GM21390 (cell line): ENCODE measurements at regions not wholly inside any gene's neighbourhood (a gene's known extent, or its start where the extent isn't known, plus 50 kb on each side); places are given as distances from the start of the nearest gene placed in this dataset.
"Not testable (repeated sequence)": the region's sequence is repeated elsewhere in the genome, so short reads cannot be mapped to it uniquely, and the experiment has no call there.

Source experiments
- ATAC-seq: cut with Tn5 transposase; IDR thresholded peaks from one replicate; pipeline ENCODE4 v1.9.1; 2021; ENCODE audit not compliant: unreplicated experiment

DNA sequence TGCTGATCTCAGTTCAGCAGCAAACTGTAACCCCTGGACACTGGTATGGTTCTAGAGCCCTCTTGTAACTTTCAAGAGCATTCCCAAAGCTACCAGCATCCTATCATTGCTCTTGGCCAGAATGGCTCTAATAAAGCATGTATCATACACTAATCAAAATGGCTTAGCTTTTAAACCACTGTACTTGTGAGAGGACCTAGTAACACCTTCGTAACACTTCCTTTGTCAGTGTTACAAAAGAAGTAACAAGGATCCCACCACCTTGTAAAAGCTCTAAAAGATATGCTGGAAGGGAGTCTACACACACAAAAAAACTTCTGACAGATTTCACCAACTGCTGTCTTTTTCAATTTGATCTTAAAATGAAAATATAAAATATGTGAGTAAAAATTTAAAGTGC, 144.7 kb downstream of the ALOX5 start:
- no peak for ATAC-seq

GRCh38 chr10:45515630-45516029, 141.6 kb downstream of the ALOX5 start:
- ATAC-seq, result no peak

DNA sequence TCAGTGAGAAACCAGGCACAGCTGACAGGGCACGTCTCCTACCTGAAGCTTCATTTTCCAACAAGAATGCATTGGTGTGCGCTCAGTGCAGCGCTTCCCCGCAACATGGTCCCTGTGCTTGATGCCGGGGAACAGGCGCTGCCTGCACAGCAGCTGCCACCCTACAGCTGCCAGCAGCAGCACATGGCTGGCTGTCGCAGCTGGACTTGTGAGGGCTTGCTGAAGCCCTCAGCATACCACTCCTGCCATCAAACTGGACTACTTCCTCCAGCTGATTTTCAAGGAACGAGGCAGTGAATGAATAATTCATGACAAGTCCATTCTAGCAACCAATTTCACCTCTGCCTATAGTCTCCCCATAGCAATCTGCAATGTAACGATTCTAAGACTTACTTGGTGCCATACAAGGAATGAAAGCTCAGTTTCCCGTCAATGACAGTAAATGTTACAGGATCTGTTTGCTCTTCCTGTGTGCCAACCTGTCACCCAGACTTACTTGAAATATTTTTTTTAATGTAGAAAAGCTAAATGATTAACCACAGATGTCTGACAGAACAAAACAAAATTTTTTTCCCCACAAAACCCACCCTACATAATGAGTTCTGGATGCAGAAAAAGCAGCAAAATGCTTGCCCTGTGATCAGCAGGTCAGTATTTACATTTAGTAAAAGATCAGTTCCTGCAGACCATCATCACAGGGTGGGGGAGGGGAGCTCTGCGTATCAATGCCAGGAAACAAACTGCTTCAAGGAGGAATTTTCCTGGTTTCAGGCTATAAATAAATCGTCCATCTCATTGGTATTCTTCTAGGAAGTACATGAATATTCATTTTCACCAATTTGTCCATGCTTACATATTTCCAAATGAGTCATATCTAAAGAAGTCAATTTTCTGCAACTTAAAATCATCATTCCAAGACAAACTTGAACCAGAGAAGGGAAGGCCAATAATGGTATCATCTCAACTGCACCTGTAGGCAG, 140.6 kb downstream of the ALOX5 start:
- no peak for ATAC-seq

DNA sequence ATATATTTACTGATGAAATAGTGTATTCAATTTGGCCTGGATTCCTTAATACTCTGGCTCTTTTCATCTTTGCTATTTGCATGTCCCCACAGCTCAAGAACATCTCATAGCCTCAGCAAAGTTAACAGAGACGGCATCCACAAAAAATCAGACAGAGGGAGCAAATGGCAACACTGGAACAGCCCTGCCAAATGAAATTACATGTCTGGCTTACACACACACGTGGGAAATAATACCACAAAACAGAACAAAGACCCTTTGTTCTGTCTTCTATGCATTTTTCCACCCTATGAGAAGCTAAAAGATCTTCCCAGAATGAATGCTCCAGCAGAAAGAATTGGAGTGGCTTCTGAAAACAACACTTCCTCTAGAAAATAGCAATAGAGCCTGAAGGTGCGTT, 139.5 kb downstream of the ALOX5 start:
- ATAC-seq, result no peak

- not testable (repeated sequence) for ATAC-seq
These were observed 137.9 kb downstream of the ALOX5 start for GRCh38 chr10:45511926-45512325.

DNA sequence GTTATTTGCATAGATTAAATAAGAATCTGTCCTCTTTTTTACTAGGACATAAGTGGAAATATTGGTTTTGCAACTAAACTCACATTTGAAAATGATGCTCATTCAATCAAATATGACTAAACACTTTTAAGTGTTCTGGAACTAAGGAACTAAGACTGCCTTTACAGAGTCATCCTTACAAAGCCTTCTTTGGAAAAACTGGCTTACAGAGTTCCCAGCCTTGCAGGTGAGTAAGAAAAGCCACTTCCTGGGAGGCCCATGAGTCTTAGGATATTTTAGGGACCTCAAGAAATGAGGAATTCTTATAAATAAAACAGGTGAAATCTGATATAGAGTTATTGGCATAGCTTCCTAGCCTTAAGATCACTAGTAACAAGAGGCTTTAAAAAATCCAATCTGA, 135.5 kb downstream of the ALOX5 start:
- ATAC-seq, result no peak

DNA sequence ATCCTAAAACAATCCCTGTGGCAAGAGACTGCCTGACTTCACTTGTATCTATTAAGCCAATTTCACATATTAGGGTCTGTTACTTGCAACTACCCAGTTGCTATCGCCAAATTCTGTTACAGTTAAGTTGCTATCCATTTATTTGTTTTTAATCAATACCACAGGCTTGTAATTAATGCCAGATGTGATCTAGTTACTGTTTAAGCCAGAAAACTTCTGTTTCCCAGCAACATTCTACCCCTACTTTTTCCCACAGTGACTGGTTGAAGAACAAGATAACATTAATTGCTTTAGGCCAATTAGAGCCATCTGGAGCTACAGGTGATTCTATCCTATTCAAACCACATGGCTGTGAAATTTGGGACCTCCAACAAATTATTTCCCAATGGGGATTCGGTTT, 131.3 kb downstream of the ALOX5 start:
- ATAC-seq, result no peak

- ATAC-seq, result no peak
These were observed 128.4 kb downstream of the ALOX5 start for GRCh38 chr10:45502458-45502857.

DNA sequence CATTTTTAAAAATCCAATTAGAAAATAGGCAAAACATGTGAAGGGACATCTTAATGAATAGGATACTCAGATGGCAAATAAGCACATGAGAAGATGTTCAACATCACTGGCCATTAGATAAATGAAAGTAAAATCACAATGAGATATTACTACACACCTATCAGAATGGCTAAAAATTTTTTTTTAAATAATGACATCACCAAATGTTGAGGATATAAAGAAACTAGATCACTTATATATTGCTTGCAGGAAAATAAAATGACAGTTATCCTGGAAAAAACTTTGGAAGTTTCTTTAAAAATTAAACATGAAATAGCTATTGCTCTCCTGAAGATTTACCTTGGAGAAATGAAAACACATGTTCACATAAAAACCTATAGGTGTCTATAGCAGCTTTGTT, 127.8 kb downstream of the ALOX5 start:
- ATAC-seq, result no peak

GRCh38 chr10:45500798-45501197, 126.8 kb downstream of the ALOX5 start:
- ATAC-seq, result no peak

DNA sequence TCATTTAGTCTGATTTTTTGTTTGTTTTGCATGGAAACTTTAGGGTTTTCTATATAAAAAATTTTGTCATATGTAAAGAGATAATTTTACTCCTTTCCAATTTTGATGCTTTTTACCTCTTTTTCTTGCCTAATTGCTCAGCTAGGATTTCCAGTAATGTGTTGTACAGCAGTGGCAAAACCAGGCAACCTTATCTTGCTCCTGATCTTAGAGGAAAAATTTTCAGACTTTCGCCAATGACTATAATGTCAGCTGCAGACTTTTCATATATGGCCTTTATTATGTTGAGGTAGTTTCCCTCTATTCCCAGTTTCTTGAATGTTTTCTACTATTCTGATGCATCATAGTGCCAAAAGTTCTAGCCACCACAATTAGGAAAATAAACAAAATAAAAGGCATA, 126.3 kb downstream of the ALOX5 start:
- no peak for ATAC-seq

GRCh38 chr10:45495438-45496152, 121.6 kb downstream of the ALOX5 start:
- ATAC-seq, result no peak
